ENCODE measurements at regions not wholly inside any gene's neighbourhood (a gene's known extent, or its start where the extent isn't known, plus 50 kb on each side); places are given as distances from the start of the nearest gene placed in this dataset.

DNA sequence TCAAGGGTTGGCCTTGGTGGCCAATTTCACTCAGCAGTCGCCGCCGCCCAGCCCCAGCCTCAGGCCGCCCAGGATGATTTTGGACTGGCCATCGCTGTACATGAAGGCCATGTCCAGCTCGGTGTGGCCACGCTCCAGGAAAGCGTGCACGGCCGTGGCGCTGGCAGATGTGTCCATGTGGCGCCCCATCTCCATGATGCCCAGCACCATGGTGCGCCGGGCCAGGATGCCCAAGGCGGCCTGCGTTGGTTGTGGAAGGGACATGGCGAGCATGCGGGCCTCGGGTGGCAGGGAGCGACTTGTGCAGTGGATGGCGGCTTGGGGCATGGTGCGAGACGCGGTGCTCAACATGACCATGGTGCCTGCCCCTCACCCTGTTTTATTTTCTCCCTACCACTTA, 55.4 kb downstream of the ZCCHC12 start:
- DNase-seq: no peak

DNA sequence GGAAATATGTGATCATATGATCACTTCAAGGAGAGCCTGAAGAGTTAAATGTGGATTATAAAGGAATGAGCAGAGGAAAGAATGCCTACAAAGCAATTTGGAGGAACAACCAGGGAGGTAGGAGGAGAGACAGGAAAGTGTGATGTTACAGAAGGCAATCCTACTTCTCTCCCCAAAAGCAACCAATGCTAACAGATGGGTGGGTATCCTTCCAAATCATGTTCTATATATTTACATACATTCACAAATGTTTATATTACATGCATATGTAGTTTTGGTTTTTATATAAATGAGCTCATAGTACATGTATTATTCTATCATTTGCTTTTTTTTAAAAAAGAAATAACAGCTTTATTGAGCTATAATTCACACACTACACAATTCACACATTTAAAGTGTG, 56.0 kb downstream of the ZCCHC12 start:
- no peak for DNase-seq

DNA sequence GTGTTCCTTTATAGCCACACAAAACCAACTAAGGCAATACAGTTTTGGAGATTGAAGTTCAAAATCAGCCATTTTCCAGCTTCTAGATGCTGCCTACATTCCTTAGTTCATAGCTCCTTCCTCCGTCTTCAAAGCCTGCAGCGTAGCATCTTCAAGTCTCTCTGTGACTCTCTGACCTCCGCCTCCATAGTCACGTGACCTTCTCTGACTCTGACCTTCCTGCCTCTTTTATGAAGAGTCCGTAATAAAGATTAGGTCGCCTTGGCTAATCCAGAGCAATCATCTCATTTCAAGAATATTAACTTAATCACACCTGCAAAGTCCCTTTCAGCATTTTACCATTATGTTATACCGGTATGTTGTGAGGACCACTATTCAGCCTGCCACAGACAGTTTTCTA, 60.4 kb downstream of the ZCCHC12 start:
- no peak for DNase-seq

DNA sequence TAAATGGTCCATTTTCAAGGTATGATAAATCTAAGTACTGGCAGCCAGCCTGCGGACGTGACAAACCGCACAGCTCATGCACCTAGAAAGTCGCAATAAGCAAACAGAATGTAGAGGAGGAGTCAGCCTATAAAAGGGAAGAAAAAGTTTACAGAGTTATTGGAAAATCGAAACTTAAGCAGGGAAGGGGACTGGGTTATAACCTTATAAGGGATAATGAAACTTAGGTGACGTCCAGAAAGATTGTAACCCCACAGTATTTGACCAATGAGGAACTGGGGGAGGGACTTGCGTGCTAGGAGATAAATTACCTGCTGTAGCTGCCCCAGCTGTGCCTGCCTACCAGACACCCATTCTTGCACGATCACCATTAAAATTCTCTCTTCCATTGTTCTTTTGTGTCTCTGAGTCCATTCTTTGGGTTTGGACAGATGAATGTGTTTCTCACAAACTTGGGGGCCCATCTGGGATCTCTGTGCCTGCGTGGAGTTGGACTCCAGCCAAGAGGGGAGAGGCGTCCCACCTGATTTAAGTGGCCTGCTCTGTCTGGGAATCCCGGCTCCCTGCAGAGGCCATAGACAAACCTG, 61.0 kb downstream of the ZCCHC12 start:
- DNase-seq: peak; percentile 9

DNA sequence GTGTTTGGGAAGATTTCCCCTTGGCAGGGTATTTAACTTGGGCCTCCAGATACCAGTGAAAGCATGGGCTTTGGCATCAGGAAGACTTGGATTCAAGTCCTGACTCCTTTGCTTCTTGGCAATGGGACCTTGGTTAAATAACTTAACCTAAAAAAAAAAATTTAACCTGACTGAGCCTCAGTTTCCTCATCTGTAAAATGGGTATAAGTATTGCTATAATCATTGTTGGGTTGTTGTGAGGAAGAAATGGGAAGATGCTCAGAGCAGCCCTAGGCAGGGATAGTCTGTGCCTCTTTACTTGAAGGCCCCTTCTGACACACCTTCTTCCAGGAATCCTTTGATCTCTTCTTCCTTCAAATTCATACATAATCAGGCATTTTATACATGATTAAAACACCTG, 70.3 kb downstream of the ZCCHC12 start:
- DNase-seq: no peak

DNA sequence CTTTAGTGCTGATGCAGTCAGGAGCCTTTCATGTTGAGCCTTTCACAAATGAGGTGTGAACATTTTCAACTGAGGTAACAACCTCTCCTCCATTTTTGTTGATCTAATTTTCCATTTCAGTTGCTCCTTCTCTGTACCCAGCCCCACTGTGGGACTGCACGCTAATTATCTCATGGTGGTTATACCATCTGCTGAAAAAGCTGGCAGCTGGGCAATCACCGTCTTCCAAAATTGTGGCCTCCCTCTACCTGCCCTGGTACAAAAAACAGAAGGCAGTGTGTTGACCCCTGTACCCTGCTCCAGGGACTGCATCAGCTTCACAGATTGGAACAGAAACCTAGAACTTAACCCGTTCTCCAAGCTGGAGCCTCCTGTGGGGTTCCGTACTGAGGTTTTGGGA, 72.4 kb upstream of the LONRF3 start:
- no peak for DNase-seq

DNA sequence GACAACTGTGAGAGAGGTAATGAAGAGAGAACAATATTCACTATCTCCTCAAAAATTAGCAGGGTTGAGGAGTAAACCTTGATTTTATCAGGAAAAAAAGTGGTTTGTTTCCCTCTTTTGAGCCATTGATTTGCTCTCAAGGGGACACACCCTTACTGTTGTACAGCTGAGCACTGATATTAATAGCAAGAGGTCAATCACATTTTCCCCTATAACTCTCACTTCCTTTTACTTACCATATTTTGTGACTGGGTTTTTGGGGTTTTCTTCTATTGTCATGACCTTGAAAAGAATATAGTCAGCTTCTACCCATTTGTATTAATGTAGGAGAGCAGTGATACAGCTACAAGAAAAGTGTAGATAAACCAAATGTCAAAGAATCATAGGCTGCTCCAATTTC, 70.2 kb upstream of the LONRF3 start:
- no peak for DNase-seq

DNA sequence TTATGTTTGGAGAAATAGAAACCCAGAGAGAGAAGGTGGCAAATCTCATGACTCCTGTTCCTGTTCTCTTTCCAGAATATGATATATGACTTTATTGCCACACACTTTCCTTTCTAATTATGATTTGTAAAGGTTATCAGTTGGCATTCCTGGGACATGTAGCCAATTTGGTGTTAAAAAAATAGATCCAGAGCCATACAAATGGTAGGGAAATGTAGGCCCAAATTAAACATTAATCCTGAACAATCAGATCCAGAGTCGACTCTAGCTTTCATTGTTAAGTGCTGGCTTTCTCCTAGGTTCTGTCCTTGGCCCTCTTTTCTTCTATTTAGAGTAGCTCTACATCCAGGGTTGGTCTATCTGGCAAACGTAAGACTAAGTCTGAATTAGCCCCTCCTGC, 69.8 kb upstream of the LONRF3 start:
- no peak for DNase-seq

Measured in RPMI8226 (cell line).